Adrenal gland (tissue), 9 donors: ENCODE measurements at regions not wholly inside any gene's neighbourhood (a gene's known extent, or its start where the extent isn't known, plus 50 kb on each side); places are given as distances from the start of the nearest gene placed in this dataset.

Experiments
- DNase-seq, 7 donors: peaks; one replicate each; pipeline ENCODE4 v3.0.0-alpha.2; 2019 to 2020
- H3K27ac ChIP-seq, 5 donors: fragments of 200-600 bp; sonication (generic) in 4 of 5; 1 replicate in 3 of 5; 2 replicates in 2 of 5; pipeline versions ENCODE4 v1.5.1 to v1.8.0; 2016 to 2020; ENCODE audit warnings: mild to moderate bottlenecking in 1 of 5
- H3K27me3 ChIP-seq: fragments of 200-600 bp; 2 replicates; pipeline ENCODE4 v1.8.0; 2021
- H3K36me3 ChIP-seq, 2 donors: fragments of 200-600 bp; replicated peaks in 1 of 2; 1 replicate in 1 of 2; 2 replicates in 1 of 2; pipeline versions ENCODE4 v1.5.1 to v1.8.0; 2018 to 2022
- H3K4me1 ChIP-seq, 2 donors: fragments of 200-600 bp; replicated peaks in 1 of 2; 1 replicate in 1 of 2; 2 replicates in 1 of 2; pipeline versions ENCODE4 v1.5.1 to v1.8.0; 2018 to 2021
- H3K4me3 ChIP-seq, 4 donors: fragments of 200-600 bp; sonication (generic) in 3 of 4; one replicate each; pipeline ENCODE4 v1.5.1; 2016 to 2018
- H3K9me3 ChIP-seq, 3 donors: fragments of 200-600 bp; sonication (generic) in 1 of 3; replicated peaks in 1 of 3; 1 replicate in 2 of 3; 2 replicates in 1 of 3; pipeline versions ENCODE4 v1.5.1 to v1.8.0; 2016 to 2021
- POLR2A ChIP-seq, 2 donors: fragments of 450-650 bp; IDR thresholded peaks; one replicate each; pipeline ENCODE4 v1.6.1; 2017; ENCODE audit warnings: antibody characterized with exemption in 2 of 2, mild to moderate bottlenecking in 2 of 2, moderate library complexity in 1 of 2
- WGBS, 4 donors: extraction: QIAGEN DNeasy Blood & Tissue Kit in 2 of 4; methylation state at CpG; one replicate each; pipeline versions ENCODE4 v1.1.5 to v1.1.7; 2013 to 2017; 5-methylcytosine and 5-hydroxymethylcytosine counted together
- intact Hi-C, 2 donors: fragments of 100-400 bp; cut with DNase I; formaldehyde crosslinking; loops; one replicate each; pipeline versions ENCODE4 v1.14.1 to v1.15.0; 2022 to 2023
- TF ChIP-seq, protein P1 (sequence below), 6 experiments: fragments of 450-650 bp in 4 of 6; fragments of 200-600 bp in 2 of 6; sonication (generic) in 1 of 6; IDR thresholded peaks; 1 replicate in 5 of 6; 2 replicates in 1 of 6; pipeline versions ENCODE4 v1.5.1 to v1.8.0; 2016 to 2021; ENCODE audit warnings: antibody characterized with exemption in 6 of 6, mild to moderate bottlenecking in 2 of 6, moderate library complexity in 1 of 6
- donor health status: healthy with polysubstance abuse.
- donor health status: Bipolar disorder and iron deficiency.
- donor health status: DM: yes; HTN: yes; CAD: no.
- donor health status: DM: no; HTN: no; CAD: no.
- donor health status: DM: no; HTN: no; CAD: no.

GRCh38 chr11:28976012-28976800, 868.0 kb downstream of the METTL15 start:
- no peak for DNase-seq
- Histone ChIP-seq H3K27ac (no peak overlapping the region), H3K4me3 (no peak overlapping the region), H3K36me3 (no peaks in the 10 kb centered on the region), H3K27me3 (no peaks in the 10 kb centered on the region), H3K4me1 (no peaks in the 10 kb centered on the region), H3K9me3 (peaks cover 0 to 5% (median 0%) of the 10 kb centered on the region in 3 donors)
- WGBS, 4 donors: 80 to 82% (median 81%) methylated on average over 10 of the region's 10 CpGs
- TF ChIP-seq POLR2A (IDR thresholded peaks at IDR 0.05): no peak
- TF ChIP-seq, protein P1, sequence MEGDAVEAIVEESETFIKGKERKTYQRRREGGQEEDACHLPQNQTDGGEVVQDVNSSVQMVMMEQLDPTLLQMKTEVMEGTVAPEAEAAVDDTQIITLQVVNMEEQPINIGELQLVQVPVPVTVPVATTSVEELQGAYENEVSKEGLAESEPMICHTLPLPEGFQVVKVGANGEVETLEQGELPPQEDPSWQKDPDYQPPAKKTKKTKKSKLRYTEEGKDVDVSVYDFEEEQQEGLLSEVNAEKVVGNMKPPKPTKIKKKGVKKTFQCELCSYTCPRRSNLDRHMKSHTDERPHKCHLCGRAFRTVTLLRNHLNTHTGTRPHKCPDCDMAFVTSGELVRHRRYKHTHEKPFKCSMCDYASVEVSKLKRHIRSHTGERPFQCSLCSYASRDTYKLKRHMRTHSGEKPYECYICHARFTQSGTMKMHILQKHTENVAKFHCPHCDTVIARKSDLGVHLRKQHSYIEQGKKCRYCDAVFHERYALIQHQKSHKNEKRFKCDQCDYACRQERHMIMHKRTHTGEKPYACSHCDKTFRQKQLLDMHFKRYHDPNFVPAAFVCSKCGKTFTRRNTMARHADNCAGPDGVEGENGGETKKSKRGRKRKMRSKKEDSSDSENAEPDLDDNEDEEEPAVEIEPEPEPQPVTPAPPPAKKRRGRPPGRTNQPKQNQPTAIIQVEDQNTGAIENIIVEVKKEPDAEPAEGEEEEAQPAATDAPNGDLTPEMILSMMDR (IDR thresholded peaks at IDR 0.05): no peak
- intact Hi-C loops: no loop called here

DNA sequence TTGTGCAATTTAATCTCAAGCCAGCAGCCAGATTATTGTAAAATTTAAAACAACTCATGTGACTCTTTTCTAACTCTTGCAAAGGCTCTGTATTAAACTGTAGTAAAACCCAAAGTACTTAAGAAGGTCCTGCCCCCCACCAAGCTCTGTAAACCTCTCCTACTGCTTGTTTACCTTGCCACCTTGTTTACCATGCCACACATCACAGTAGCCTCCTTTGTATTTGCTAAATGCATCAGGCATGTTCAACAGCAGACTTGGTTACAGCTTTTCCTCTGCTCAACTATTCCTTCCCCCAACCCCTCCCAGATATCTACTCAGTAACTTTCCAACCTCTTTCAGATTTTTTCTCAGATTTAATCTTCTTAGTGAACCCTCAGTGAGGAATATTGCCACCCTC, 861.6 kb downstream of the METTL15 start:
- Histone ChIP-seq H3K36me3 (no peaks in the 10 kb centered on the region), H3K27me3 (no peaks in the 10 kb centered on the region), H3K9me3 (no peaks in the 10 kb centered on the region), H3K27ac (no peak overlapping the region), H3K4me3 (no peak overlapping the region), H3K4me1 (no peaks in the 10 kb centered on the region)
- no peak for DNase-seq
- intact Hi-C loops: no loop called here
- TF ChIP-seq, protein P1 (IDR thresholded peaks at IDR 0.05): no peak
- no peak for TF ChIP-seq POLR2A (IDR thresholded peaks at IDR 0.05)

- WGBS, 4 donors: 70 to 86% (median 79%) methylated on average over 1 of the region's 1 CpG
- Histone ChIP-seq H3K27me3 (no peaks in the 10 kb centered on the region), H3K36me3 (no peaks in the 10 kb centered on the region), H3K4me3 (no peak overlapping the region), H3K9me3 (no peaks in the 10 kb centered on the region), H3K27ac (no peak overlapping the region), H3K4me1 (no peaks in the 10 kb centered on the region)
- intact Hi-C loops: no loop called here
- TF ChIP-seq POLR2A (IDR thresholded peaks at IDR 0.05): no peak
- TF ChIP-seq, protein P1 (IDR thresholded peaks at IDR 0.05): no peak
- DNase-seq: no peak
Measured at GRCh38 chr11:28966951-28967350, 858.8 kb downstream of the METTL15 start.

- 50 to 74% (median 70%) methylated on average over 1 of the region's 1 CpG for WGBS, 4 donors
- TF ChIP-seq, protein P1 (IDR thresholded peaks at IDR 0.05): no peak
- TF ChIP-seq POLR2A (IDR thresholded peaks at IDR 0.05): no peak
- H3K36me3 ChIP-seq: no peaks in the 10 kb centered on the region
- H3K4me3 ChIP-seq: no peak overlapping the region
- no peaks in the 10 kb centered on the region for H3K9me3 ChIP-seq
- no peaks in the 10 kb centered on the region for H3K27me3 ChIP-seq
- no peak overlapping the region for H3K27ac ChIP-seq
- H3K4me1 ChIP-seq: no peaks in the 10 kb centered on the region
- intact Hi-C loops: no loop called here
- no peak for DNase-seq
Measured at GRCh38 chr11:28965819-28966218, 857.6 kb downstream of the METTL15 start.
